Nephron (organoid): ENCODE measurements at regions not wholly inside any gene's neighbourhood (a gene's known extent, or its start where the extent isn't known, plus 50 kb on each side); places are given as distances from the start of the nearest gene placed in this dataset.

Experiments
- H3K27ac Mint-ChIP-seq, 3 experiments: 2 replicates each; pipeline ENCODE4 v1.8.0; 2020; ENCODE audit warnings: mixed read lengths in 3 of 3, mild to moderate bottlenecking in 2 of 3, moderate library complexity in 1 of 3
- H3K27me3 Mint-ChIP-seq: 2 replicates; pipeline ENCODE4 v1.8.0; 2021; ENCODE audit warnings: low read depth, mild to moderate bottlenecking, moderate library complexity, mixed read lengths
- H3K36me3 Mint-ChIP-seq: 2 replicates; pipeline ENCODE4 v1.8.0; 2020; ENCODE audit warnings: low read depth, mixed read lengths
- H3K4me1 Mint-ChIP-seq: 2 replicates; pipeline ENCODE4 v1.8.0; 2020; ENCODE audit warnings: mixed read lengths
- H3K4me3 Mint-ChIP-seq, 3 experiments: 2 replicates each; pipeline ENCODE4 v1.8.0; 2020; ENCODE audit warnings: mild to moderate bottlenecking in 3 of 3, mixed read lengths in 3 of 3, moderate library complexity in 2 of 3
- H3K9me3 Mint-ChIP-seq: 2 replicates; pipeline ENCODE4 v1.8.0; 2020; ENCODE audit warnings: mixed read lengths
- CTCF ChIP-seq, 3 experiments: fragments of 200-600 bp; sonication (generic); IDR thresholded peaks; one replicate each; pipeline ENCODE4 v1.5.0; 2021; ENCODE audit warnings: antibody characterized with exemption in 3 of 3; ENCODE audit not compliant: unreplicated experiment in 3 of 3

- TF ChIP-seq CTCF (IDR thresholded peaks at IDR 0.05; ENCODE audit: unreplicated experiment in 3 of 3), result no peak
- Mint-ChIP-seq H3K4me1 (peaks cover 38% of the 10 kb centered on the region), H3K36me3 (no peaks in the 10 kb centered on the region), H3K4me3 (no peak overlapping the region), H3K9me3 (peaks cover 4% of the 10 kb centered on the region), H3K27ac (peak overlapping the region in 1 of 3 experiments; percentile 11), H3K27me3 (no peaks in the 10 kb centered on the region)
Observed at GRCh38 chr7:91690541-91691070, 189.9 kb downstream of the MTERF1 start.

- Mint-ChIP-seq H3K4me1 (peaks cover 38% of the 10 kb centered on the region), H3K27me3 (no peaks in the 10 kb centered on the region), H3K27ac (no peak overlapping the region), H3K9me3 (peaks cover 4% of the 10 kb centered on the region), H3K4me3 (no peak overlapping the region), H3K36me3 (no peaks in the 10 kb centered on the region)
- TF ChIP-seq CTCF (IDR thresholded peaks at IDR 0.05; ENCODE audit: unreplicated experiment in 3 of 3), result no peak
Observed at GRCh38 chr7:91691865-91692264, 188.6 kb downstream of the MTERF1 start.

- H3K9me3 Mint-ChIP-seq, result peaks cover 3% of the 10 kb centered on the region
- no peak for TF ChIP-seq CTCF (IDR thresholded peaks at IDR 0.05; ENCODE audit: unreplicated experiment in 3 of 3)
- peaks cover 38% of the 10 kb centered on the region for H3K4me1 Mint-ChIP-seq
- H3K4me3 Mint-ChIP-seq, result no peak overlapping the region
- no peaks in the 10 kb centered on the region for H3K27me3 Mint-ChIP-seq
- H3K27ac Mint-ChIP-seq, result peak overlapping the region; percentile 24 to 38 (median 29)
- no peaks in the 10 kb centered on the region for H3K36me3 Mint-ChIP-seq
Observed at GRCh38 chr7:91692800-91693199, 187.7 kb downstream of the MTERF1 start.

- Mint-ChIP-seq H3K4me1 (peaks cover 38% of the 10 kb centered on the region), H3K27ac (peak overlapping the region in 2 of 3 experiments; percentile 67 to 71), H3K27me3 (no peaks in the 10 kb centered on the region), H3K9me3 (peaks cover 8% of the 10 kb centered on the region), H3K36me3 (no peaks in the 10 kb centered on the region), H3K4me3 (no peak overlapping the region)
- no peak for TF ChIP-seq CTCF (IDR thresholded peaks at IDR 0.05; ENCODE audit: unreplicated experiment in 3 of 3)
Observed at GRCh38 chr7:91694351-91694841, 186.1 kb downstream of the MTERF1 start.

- TF ChIP-seq CTCF (IDR thresholded peaks at IDR 0.05; ENCODE audit: unreplicated experiment in 3 of 3), result no peak
- Mint-ChIP-seq H3K27ac (no peak overlapping the region), H3K9me3 (peaks cover 29% of the 10 kb centered on the region), H3K4me3 (no peak overlapping the region), H3K36me3 (peaks cover 3% of the 10 kb centered on the region), H3K27me3 (no peaks in the 10 kb centered on the region), H3K4me1 (peaks cover 14% of the 10 kb centered on the region)
Observed at GRCh38 chr7:91710881-91711280, 169.6 kb downstream of the MTERF1 start.

- Mint-ChIP-seq H3K27ac (no peak overlapping the region), H3K4me3 (no peak overlapping the region), H3K9me3 (peaks cover 19% of the 10 kb centered on the region), H3K27me3 (no peaks in the 10 kb centered on the region), H3K4me1 (peaks cover 14% of the 10 kb centered on the region), H3K36me3 (peaks cover 3% of the 10 kb centered on the region)
- TF ChIP-seq CTCF (IDR thresholded peaks at IDR 0.05; ENCODE audit: unreplicated experiment in 3 of 3), result no peak
Observed at GRCh38 chr7:91713669-91714068, 166.8 kb downstream of the MTERF1 start.
